ENCODE measurements at regions not wholly inside any gene's neighbourhood (a gene's known extent, or its start where the extent isn't known, plus 50 kb on each side); places are given as distances from the start of the nearest gene placed in this dataset.

DNA sequence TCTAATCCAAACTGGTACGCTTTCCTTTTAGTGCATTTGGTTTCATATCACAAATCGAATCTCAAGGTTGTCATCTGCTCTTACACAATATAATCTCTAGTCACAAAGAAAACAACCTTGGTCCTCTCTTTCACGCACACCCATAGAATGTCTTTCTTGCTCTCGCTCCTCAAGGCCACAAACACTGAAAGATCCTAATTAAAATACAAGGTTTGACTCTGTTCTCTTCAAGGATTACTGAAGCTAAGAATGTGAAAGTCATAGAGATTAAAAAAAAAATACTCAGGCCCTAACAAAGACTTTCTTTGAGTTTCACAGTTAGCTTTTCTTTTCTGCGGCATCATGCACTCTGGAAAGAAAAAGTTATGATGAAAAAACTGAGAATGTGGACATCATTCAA lies 891.5 kb downstream of the EFNB2 start:
- H2AFZ ChIP-seq (ENCODE audit: low read length) = no peak overlapping the region
- TF ChIP-seq CTCF (conservative IDR thresholded peaks at IDR 0.05 in 1 of 2, IDR thresholded peaks at IDR 0.05 in 1 of 2; ENCODE audit: low read depth in 1 of 2, low read length in 2 of 2) = no peak
- TF ChIP-seq EZH2 (IDR thresholded peaks at IDR 0.05; ENCODE audit: low read length, missing control alignments) = no peak
- H3K36me3 ChIP-seq (ENCODE audit: control insufficient read depth, insufficient read depth, low read length) = no peaks in the 10 kb centered on the region
- no peaks in the 10 kb centered on the region for H4K20me1 ChIP-seq (ENCODE audit: control insufficient read depth, extremely low read depth, insufficient read depth, low read length)
- DNase-seq (ENCODE audit: low read depth in 2 of 2) = no peak
- H3K79me2 ChIP-seq (ENCODE audit: control insufficient read depth, insufficient read depth, low read length) = no peaks in the 10 kb centered on the region
- H3K9ac ChIP-seq (ENCODE audit: insufficient read depth, low read length) = no peak overlapping the region
- no peak overlapping the region for H3K27ac ChIP-seq (ENCODE audit: insufficient read depth, low read length)
- no peak overlapping the region for H3K4me2 ChIP-seq (ENCODE audit: extremely low read depth, insufficient read depth, low read length)
- H3K9me3 ChIP-seq (ENCODE audit: control insufficient read depth, insufficient read depth, low read depth, low read length) = no peaks in the 10 kb centered on the region
- H3K27me3 ChIP-seq (ENCODE audit: control insufficient read depth, insufficient read depth, low read length) = no peaks in the 10 kb centered on the region
- no peak overlapping the region for H3K4me3 ChIP-seq (replicated peaks in 1 of 4; ENCODE audit: control extremely low read depth in 1 of 4, insufficient read depth in 1 of 4, low read depth in 3 of 4, low read length in 4 of 4)
- no peaks in the 10 kb centered on the region for H3K4me1 ChIP-seq (ENCODE audit: control insufficient read depth, extremely low read depth, insufficient read depth, low read length)

DNA sequence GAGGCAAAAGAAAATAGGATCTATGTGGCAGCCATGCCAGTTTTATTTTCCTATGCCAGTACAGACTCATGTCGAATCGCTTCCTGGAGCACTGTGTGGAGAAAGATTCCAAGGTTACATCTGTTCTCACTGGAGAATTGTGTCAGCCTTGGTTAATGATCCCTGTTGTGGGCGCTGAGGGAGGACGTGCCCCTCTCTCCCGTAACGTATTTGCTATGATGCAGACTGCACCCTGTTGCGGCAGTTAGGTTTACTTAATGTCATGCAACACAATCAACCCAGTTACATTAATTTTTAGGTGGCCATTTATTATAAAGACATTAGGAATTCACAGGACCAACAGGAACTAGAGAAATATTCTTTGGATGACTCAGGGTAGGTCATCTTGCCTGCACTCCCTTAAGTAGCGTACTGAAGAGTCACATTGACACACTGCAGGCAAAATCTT lies 892.9 kb downstream of the EFNB2 start:
- H3K9ac ChIP-seq (ENCODE audit: insufficient read depth, low read length) = no peak overlapping the region
- peak in 1 of 2 donors; percentile 82 for DNase-seq (ENCODE audit: low read depth in 2 of 2)
- no peaks in the 10 kb centered on the region for H4K20me1 ChIP-seq (ENCODE audit: control insufficient read depth, extremely low read depth, insufficient read depth, low read length)
- H3K9me3 ChIP-seq (ENCODE audit: control insufficient read depth, insufficient read depth, low read depth, low read length) = no peaks in the 10 kb centered on the region
- H3K36me3 ChIP-seq (ENCODE audit: control insufficient read depth, insufficient read depth, low read length) = no peaks in the 10 kb centered on the region
- no peaks in the 10 kb centered on the region for H3K27me3 ChIP-seq (ENCODE audit: control insufficient read depth, insufficient read depth, low read length)
- H3K4me1 ChIP-seq (ENCODE audit: control insufficient read depth, extremely low read depth, insufficient read depth, low read length) = no peaks in the 10 kb centered on the region
- no peak overlapping the region for H2AFZ ChIP-seq (ENCODE audit: low read length)
- no peak overlapping the region for H3K4me2 ChIP-seq (ENCODE audit: extremely low read depth, insufficient read depth, low read length)
- no peaks in the 10 kb centered on the region for H3K79me2 ChIP-seq (ENCODE audit: control insufficient read depth, insufficient read depth, low read length)
- TF ChIP-seq CTCF (conservative IDR thresholded peaks at IDR 0.05 in 1 of 2, IDR thresholded peaks at IDR 0.05 in 1 of 2; ENCODE audit: low read depth in 1 of 2, low read length in 2 of 2) = no peak
- TF ChIP-seq EZH2 (IDR thresholded peaks at IDR 0.05; ENCODE audit: low read length, missing control alignments) = no peak
- H3K4me3 ChIP-seq (replicated peaks in 1 of 4; ENCODE audit: control extremely low read depth in 1 of 4, insufficient read depth in 1 of 4, low read depth in 3 of 4, low read length in 4 of 4) = no peak overlapping the region
- no peak overlapping the region for H3K27ac ChIP-seq (ENCODE audit: insufficient read depth, low read length)

DNA sequence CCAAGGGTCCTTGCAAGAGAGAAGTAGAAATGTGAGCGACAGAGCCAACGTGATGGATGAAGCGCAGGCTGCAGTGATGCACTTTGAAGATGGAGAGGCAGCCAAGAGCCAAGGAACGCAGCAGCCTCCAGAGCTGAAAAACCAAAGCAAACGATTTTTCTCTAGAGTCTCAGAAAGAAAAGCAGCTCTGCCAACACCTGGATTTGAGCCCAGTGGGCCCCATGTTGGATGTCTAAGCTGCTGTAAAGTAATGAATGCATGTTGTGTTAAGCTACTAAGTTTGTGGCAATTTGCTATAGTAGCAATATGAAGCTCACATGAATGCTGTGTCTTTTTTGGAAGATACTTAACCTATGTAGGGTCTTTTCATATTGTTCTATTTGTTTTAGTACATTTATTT lies 894.3 kb downstream of the EFNB2 start:
- no peak overlapping the region for H3K4me3 ChIP-seq (replicated peaks in 1 of 4; ENCODE audit: control extremely low read depth in 1 of 4, insufficient read depth in 1 of 4, low read depth in 3 of 4, low read length in 4 of 4)
- H3K79me2 ChIP-seq (ENCODE audit: control insufficient read depth, insufficient read depth, low read length) = no peaks in the 10 kb centered on the region
- no peak overlapping the region for H3K4me2 ChIP-seq (ENCODE audit: extremely low read depth, insufficient read depth, low read length)
- H3K27ac ChIP-seq (ENCODE audit: insufficient read depth, low read length) = no peak overlapping the region
- TF ChIP-seq EZH2 (IDR thresholded peaks at IDR 0.05; ENCODE audit: low read length, missing control alignments) (no peak), CTCF (conservative IDR thresholded peaks at IDR 0.05 in 1 of 2, IDR thresholded peaks at IDR 0.05 in 1 of 2; ENCODE audit: low read depth in 1 of 2, low read length in 2 of 2) (no peak)
- no peaks in the 10 kb centered on the region for H3K36me3 ChIP-seq (ENCODE audit: control insufficient read depth, insufficient read depth, low read length)
- DNase-seq (ENCODE audit: low read depth in 2 of 2) = no peak
- H3K27me3 ChIP-seq (ENCODE audit: control insufficient read depth, insufficient read depth, low read length) = no peaks in the 10 kb centered on the region
- no peaks in the 10 kb centered on the region for H3K4me1 ChIP-seq (ENCODE audit: control insufficient read depth, extremely low read depth, insufficient read depth, low read length)
- H3K9ac ChIP-seq (ENCODE audit: insufficient read depth, low read length) = no peak overlapping the region
- H3K9me3 ChIP-seq (ENCODE audit: control insufficient read depth, insufficient read depth, low read depth, low read length) = no peaks in the 10 kb centered on the region
- H4K20me1 ChIP-seq (ENCODE audit: control insufficient read depth, extremely low read depth, insufficient read depth, low read length) = no peaks in the 10 kb centered on the region
- no peak overlapping the region for H2AFZ ChIP-seq (ENCODE audit: low read length)
